ENCODE measurements at regions not wholly inside any gene's neighbourhood (a gene's known extent, or its start where the extent isn't known, plus 50 kb on each side); places are given as distances from the start of the nearest gene placed in this dataset.

DNA sequence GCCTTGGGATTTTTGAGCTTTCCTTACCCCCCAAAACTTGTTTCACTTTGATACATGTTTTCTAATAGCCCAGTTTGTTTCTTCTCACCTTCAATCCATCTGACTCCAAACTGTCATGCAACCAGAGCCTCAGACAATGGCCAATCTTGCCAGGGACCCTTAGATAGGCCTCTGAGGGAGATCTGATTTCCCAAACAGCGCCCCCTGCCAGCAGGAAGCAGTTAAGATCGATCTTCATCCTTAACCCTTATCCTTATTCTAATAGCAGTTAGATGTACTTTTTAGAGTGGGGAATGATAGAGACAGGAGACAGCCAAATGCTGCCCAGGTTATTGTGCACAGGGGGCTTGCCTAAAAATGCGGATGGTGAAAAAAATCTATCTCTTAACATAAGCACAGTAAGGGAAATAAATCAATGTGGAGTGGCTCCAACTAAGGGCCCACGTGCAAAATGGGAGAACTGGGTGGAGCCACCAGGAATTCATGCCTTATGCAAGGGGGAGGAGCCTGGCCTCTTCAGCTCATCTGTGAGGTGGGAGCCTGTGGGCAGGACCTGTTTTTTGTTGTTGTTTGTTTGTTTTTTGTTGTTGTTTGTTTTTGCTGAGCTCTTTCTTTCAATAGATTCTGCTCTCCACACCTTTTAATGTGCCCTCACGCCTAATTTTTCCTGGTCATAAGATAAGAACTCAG lies 833.6 kb upstream of the AGA start:
- DNase-seq (ENCODE audit: low spot score): no peak

DNA sequence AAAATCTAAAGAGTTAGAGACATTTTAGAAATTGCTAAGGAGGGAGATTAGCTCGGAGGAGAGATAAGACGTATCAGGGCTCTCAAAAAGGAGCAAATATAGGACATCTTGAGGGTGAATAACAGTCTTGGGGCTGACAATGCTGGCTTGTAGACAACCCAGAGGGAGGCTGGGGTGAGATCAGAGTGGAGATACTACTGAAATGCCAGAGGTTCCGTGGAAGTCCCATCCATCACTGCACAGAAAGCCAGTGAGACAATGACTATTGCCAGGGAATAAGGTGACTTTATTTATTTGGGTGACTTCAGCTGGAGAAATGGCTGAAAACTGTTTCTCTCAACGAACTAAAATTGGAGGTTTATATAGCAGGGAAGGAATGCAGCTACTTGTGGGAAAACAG lies 838.1 kb upstream of the AGA start:
- no peak for DNase-seq (ENCODE audit: low spot score)

DNA sequence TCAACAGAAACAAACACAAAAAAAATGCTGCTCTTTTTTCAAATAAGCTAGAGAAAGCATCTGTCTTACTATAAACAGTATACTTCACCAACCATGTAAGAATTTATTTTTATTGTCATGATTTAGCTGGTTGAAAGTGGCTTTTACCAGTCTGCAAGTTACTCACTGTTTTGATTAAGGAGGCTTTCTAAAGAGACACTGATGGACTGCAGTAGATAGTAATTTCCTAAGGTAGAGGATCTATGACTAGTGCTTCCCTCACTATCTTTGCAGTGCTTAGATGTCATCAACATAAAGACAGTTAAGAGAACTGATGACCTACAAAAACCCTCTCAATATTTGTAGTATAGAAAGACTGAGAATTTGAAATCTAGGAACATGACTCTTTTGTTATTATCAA lies 846.2 kb upstream of the AGA start:
- DNase-seq (ENCODE audit: low spot score): no peak

DNA sequence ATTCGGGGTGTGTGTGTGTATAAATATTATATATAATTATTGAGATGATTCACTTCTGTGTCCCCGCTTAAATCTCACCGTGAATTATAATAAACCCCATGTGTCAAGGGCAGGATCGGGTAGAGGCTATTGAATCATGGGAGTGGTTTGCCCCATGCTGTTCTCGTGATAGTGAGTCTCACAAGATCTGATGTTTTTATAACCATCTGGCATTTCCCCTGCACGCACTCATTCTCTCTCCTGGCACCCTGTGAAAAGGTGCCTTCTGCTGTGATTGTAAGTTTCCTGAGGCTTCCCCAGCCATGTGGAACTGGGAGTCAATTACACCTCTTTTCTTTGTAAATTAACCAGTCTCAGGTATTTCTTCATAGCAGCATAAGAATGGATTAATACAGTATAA lies 851.4 kb upstream of the AGA start:
- no peak for DNase-seq (ENCODE audit: low spot score)

GRCh38 chr4:178296669-178297068 lies 854.4 kb upstream of the AGA start:
- no peak for DNase-seq (ENCODE audit: low spot score)

GRCh38 chr4:178306565-178306964 lies 864.3 kb upstream of the AGA start:
- no peak for DNase-seq (ENCODE audit: low spot score)

DNA sequence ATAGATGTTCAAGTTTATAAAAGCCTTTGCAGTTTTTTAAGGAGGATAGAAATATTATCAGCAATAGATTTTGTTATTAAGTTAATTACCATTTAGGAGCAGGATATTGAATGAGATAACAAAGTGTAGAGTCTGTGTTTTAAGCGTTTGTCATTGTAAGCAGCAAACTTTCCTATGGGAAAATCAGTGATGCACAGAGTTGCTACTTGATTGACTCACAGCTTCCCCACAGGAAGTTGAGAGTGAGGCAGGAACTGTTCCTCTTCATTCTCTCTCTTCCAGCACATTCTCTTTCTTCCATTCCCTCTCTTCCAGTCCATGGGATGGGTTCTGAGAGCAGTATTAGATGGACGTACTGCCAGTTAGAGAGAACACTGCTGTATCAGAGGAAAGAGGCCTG lies 867.7 kb upstream of the AGA start:
- no peak for DNase-seq (ENCODE audit: low spot score)

DNA sequence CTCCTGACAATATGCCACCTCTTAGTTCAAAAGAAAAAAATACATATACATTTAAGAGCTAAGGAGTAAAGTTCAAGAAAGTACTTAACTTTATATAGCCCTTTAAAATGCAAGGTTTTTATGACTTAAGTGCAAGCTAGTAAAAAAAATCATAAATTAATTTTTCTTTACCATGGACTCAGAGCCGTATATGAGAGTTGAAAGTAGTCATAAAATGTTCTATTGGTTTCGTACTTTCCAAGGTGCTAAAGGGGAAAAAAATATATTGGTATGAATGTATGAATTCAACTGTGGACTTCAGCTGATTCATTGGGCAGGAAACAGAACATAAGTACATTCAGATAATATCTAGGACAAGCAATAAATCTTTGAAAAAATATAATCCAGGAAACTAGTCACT lies 869.8 kb upstream of the AGA start:
- DNase-seq (ENCODE audit: low spot score): no peak

DNA sequence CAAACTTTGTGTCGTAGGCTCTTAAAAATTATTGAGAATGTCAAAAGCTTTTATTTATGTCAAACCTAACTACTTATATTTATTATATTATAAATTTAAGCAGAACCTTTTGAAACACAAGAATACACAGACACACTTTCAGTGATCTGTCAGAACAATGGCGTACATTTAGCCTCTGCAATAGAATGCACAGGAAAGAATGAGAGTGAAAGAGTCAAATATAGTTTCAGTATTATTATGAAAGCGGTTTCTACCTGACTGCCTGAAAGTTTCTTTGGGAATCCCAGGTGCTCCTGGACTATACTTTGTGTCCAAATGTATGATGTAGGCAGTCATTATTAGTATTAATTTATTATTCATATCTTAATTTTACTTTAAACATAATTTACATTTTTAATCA lies 872.0 kb upstream of the AGA start:
- no peak for DNase-seq (ENCODE audit: low spot score)

- no peak for DNase-seq (ENCODE audit: low spot score)
These were observed 874.0 kb upstream of the AGA start for GRCh38 chr4:178316211-178316610.

GRCh38 chr4:178320003-178320402 lies 877.8 kb upstream of the AGA start:
- DNase-seq (ENCODE audit: low spot score): no peak

- no peak for DNase-seq (ENCODE audit: low spot score)
These were observed 880.4 kb upstream of the AGA start for GRCh38 chr4:178322524-178323183.

DNA sequence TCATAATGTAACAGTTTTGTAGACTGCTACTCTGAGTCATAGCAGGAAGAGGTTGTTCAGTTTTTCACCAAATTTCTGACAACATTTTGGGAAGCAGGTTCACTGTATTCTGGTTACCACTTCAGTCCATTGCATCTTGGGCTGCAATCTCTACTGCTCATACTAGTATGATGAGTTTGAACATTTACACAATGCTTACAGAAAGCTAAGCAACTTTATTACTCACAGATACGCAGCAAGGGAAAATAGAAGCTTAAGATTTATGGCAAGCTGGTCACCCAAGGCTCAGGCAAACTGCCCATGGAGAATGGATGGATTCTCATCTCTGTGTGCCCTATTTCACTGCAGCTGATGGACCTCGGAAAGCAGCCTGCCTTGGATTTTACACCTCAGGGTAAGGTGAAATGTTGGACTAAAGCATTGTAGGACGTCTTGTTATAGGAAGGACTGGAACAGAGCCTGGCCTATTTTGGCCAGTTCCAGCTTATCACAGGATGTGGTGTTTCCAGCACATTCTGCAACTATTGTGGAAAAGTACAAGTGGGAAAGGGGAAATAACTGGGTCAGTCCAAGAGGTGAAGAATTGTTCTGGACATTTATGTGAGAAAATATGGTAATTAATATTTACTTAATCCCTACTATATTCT lies 887.1 kb upstream of the AGA start:
- no peak for DNase-seq (ENCODE audit: low spot score)

DNA sequence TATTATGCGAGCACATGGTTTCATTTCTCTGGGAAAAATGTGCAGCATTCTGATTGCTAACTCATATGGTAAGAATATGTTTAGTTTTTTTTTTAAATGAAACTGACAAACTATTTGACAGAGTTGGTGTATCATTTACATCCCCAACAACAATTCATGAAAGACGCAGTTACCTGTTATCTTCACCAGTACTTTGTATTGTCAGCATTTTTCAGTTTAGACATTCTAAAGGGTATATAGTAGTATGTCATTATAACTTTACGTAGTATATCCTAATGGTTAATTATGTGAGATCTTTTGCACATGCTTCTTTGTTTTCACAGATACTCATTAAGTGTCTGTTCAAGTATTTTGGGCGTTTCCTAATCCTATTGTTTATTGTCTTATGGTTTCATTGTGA lies 891.1 kb upstream of the AGA start:
- no peak for DNase-seq (ENCODE audit: low spot score)

GRCh38 chr4:178339769-178340168 lies 897.5 kb upstream of the AGA start:
- no peak for DNase-seq (ENCODE audit: low spot score)

DNA sequence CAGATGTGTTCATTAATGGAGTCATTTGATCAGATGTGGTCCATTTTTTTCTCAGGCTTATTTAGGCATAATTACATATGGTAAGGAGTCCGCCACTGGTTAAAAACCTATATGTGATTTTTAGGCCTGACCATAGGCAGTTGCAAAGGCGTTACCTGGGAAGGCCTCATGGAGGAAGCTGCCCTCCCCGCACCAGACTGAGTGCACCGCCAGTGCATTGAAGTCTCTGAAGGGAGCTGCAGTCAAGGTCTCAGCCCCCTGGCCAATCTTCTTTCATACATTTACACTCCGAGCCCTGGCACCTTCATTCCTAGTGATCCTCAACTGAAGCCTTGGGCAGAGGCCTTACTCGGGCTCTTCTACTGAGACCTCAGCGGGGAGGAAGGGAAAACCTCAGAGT lies 898.2 kb upstream of the AGA start:
- DNase-seq (ENCODE audit: low spot score): no peak

DNA sequence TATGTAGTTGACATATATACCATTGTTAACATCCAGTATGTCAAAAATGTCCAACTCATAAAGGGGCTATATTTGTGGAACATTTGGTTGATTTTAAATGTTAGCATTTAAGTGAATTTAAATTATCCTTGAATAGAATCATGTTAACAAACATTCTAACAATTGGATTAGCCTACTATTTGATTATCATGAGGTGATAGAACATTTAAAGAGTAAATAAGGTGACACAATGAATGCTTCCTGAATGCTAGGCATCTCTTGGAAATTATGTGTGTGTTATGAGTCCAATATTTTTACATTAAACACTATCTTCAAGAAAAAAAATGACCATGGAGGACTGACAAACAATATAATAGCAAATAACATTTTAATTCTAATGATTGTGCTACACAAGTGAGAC lies 901.9 kb upstream of the AGA start:
- DNase-seq (ENCODE audit: low spot score): no peak

- DNase-seq (ENCODE audit: low spot score): no peak
These were observed 904.9 kb upstream of the AGA start for GRCh38 chr4:178347111-178347510.

DNA sequence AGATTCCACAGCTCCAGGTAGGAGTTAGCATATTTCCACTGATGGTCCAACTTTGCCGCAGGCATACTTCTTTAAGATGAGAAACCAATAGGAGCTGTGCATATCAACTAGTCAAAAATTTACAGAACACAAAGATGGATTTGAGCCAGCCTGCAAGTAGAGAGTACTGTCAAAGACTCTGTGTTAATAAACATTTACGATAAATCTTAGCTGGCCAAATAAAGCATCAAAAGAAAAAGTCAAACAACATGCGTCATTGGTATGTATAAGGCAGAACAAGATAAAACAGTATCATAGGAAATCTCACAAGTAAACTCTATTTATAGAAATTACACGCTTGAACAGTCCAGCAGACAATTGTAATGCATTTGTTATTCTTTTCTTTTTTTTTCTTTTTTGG lies 907.4 kb upstream of the AGA start:
- no peak for DNase-seq (ENCODE audit: low spot score)

GRCh38 chr4:178351185-178351584 lies 908.9 kb upstream of the AGA start:
- no peak for DNase-seq (ENCODE audit: low spot score)

- no peak for DNase-seq (ENCODE audit: low spot score)
These were observed 914.5 kb upstream of the AGA start for GRCh38 chr4:178356725-178357124.

DNA sequence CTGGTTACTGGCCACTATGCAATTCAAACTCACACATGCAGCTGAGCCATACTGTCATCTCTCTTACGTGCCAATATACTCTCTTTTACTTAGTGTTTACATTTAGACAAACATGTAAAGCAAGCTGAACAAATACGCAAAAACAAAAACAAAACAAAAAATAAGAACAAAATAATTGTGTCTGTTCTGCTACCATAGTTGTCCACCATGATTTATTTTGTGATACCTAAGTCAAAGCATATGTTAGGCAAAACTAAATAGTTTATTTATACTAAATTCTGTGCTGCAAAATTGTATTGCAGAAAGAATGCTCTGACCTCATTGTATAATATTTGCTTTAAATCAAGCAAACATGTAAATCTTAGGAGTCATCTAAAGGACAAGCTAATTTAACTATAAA lies 943.2 kb upstream of the AGA start:
- DNase-seq (ENCODE audit: low spot score): no peak

GRCh38 chr4:178387756-178388155 lies 945.5 kb upstream of the AGA start:
- DNase-seq (ENCODE audit: low spot score): no peak

DNA sequence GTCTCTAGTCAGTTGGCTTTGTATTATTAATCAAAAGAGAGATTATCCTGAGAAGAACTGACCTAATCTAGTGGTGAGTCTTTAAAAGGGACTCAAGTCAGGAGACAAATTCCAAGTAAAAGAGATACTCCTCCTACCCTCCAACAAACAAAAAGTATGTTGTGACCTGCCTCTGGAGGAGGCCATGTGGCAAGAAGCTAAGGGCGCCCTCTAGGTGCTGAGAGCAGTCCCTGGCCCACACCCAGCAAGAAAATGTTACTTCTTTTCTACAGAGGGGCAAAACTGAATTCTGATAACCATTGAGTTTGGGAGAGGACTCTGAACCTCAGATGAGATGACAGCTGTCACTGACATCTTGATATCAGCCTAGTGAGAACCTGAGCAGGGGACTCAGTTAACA lies 953.6 kb upstream of the AGA start:
- DNase-seq (ENCODE audit: low spot score): no peak
